ENCODE measurements at regions not wholly inside any gene's neighbourhood (a gene's known extent, or its start where the extent isn't known, plus 50 kb on each side); places are given as distances from the start of the nearest gene placed in this dataset.

GRCh38 chr15:62787401-62787800 lies 255.1 kb upstream of the TPM1 start:
- CTCF ChIA-PET (ENCODE audit: unreplicated experiment) = no interaction called here
- Histone ChIP-seq H3K9me3 (ENCODE audit: low read length) (no peaks in the 10 kb centered on the region), H3K4me3 (ENCODE audit: low read depth, low read length, poor library complexity, severe bottlenecking) (no peak overlapping the region), H3K36me3 (ENCODE audit: insufficient read depth, low read length) (no peaks in the 10 kb centered on the region), H3K79me2 (ENCODE audit: insufficient read depth, low read depth, low read length) (no peaks in the 10 kb centered on the region), H2AFZ (ENCODE audit: low read length) (no peak overlapping the region), H4K20me1 (ENCODE audit: insufficient read depth, low read length) (no peaks in the 10 kb centered on the region), H3K9me2 (ENCODE audit: insufficient read depth, low read length) (no peaks in the 10 kb centered on the region), H3K4me1 (ENCODE audit: insufficient read depth, low read length, poor library complexity, severe bottlenecking) (no peaks in the 10 kb centered on the region), H3K4me2 (ENCODE audit: low read length) (no peak overlapping the region), H3K27ac (ENCODE audit: low read depth, low read length, poor library complexity, severe bottlenecking) (no peak overlapping the region)
- DNase-seq (ENCODE audit: low spot score) = no peak
- POLR2A ChIA-PET = interaction anchor here (0.6 to 0.7 kb wide), 3 partner anchors 594 to 611 kb away, joined by 3 to 5 read pairs (median 3); partner anchors contain the start of gene CA12
- intact Hi-C loops (cut with micrococcal nuclease; ENCODE audit: unreplicated experiment) = no loop called here
- TF ChIP-seq EZH2phosphoT487 (IDR thresholded peaks at IDR 0.05; ENCODE audit: borderline replicate concordance, low read depth, low read length) (no peak), CTCF (conservative IDR thresholded peaks at IDR 0.05; ENCODE audit: low read length) (no peak)
- BruUV-seq (replicated peaks) = no TSS peak

- DNase-seq (ENCODE audit: low spot score) = no peak
- no peak overlapping the region for H3K4me2 ChIP-seq (ENCODE audit: low read length)
- H3K27ac ChIP-seq (ENCODE audit: low read depth, low read length, poor library complexity, severe bottlenecking) = no peak overlapping the region
- no peaks in the 10 kb centered on the region for H3K36me3 ChIP-seq (ENCODE audit: insufficient read depth, low read length)
- ChIA-PET POLR2A (no interaction called here), CTCF (ENCODE audit: unreplicated experiment) (no interaction called here)
- no peaks in the 10 kb centered on the region for H3K9me3 ChIP-seq (ENCODE audit: low read length)
- no peak overlapping the region for H3K4me3 ChIP-seq (ENCODE audit: low read depth, low read length, poor library complexity, severe bottlenecking)
- H2AFZ ChIP-seq (ENCODE audit: low read length) = no peak overlapping the region
- H3K9me2 ChIP-seq (ENCODE audit: insufficient read depth, low read length) = no peaks in the 10 kb centered on the region
- no peaks in the 10 kb centered on the region for H3K79me2 ChIP-seq (ENCODE audit: insufficient read depth, low read depth, low read length)
- intact Hi-C loops (cut with micrococcal nuclease; ENCODE audit: unreplicated experiment) = no loop called here
- BruUV-seq (replicated peaks) = no TSS peak
- TF ChIP-seq EZH2phosphoT487 (IDR thresholded peaks at IDR 0.05; ENCODE audit: borderline replicate concordance, low read depth, low read length) (no peak), CTCF (conservative IDR thresholded peaks at IDR 0.05; ENCODE audit: low read length) (no peak)
- no peaks in the 10 kb centered on the region for H4K20me1 ChIP-seq (ENCODE audit: insufficient read depth, low read length)
- no peaks in the 10 kb centered on the region for H3K4me1 ChIP-seq (ENCODE audit: insufficient read depth, low read length, poor library complexity, severe bottlenecking)
These were observed 254.3 kb upstream of the TPM1 start for GRCh38 chr15:62788224-62788623.

- ChIA-PET POLR2A (interaction anchor here (1.3 kb wide), 1 partner anchor 8 kb away, joined by 3 read pairs; no protein-coding TSS in a partner anchor), CTCF (ENCODE audit: unreplicated experiment) (no interaction called here)
- BruUV-seq (replicated peaks) = no TSS peak
- H4K20me1 ChIP-seq (ENCODE audit: insufficient read depth, low read length) = no peaks in the 10 kb centered on the region
- H3K9me3 ChIP-seq (ENCODE audit: low read length) = no peaks in the 10 kb centered on the region
- DNase-seq (ENCODE audit: low spot score) = no peak
- H3K4me2 ChIP-seq (ENCODE audit: low read length) = no peak overlapping the region
- no peak overlapping the region for H2AFZ ChIP-seq (ENCODE audit: low read length)
- TF ChIP-seq CTCF (conservative IDR thresholded peaks at IDR 0.05; ENCODE audit: low read length) (no peak), EZH2phosphoT487 (IDR thresholded peaks at IDR 0.05; ENCODE audit: borderline replicate concordance, low read depth, low read length) (no peak)
- no peak overlapping the region for H3K4me3 ChIP-seq (ENCODE audit: low read depth, low read length, poor library complexity, severe bottlenecking)
- no peak overlapping the region for H3K27ac ChIP-seq (ENCODE audit: low read depth, low read length, poor library complexity, severe bottlenecking)
- H3K9me2 ChIP-seq (ENCODE audit: insufficient read depth, low read length) = no peaks in the 10 kb centered on the region
- no peaks in the 10 kb centered on the region for H3K79me2 ChIP-seq (ENCODE audit: insufficient read depth, low read depth, low read length)
- H3K4me1 ChIP-seq (ENCODE audit: insufficient read depth, low read length, poor library complexity, severe bottlenecking) = no peaks in the 10 kb centered on the region
- intact Hi-C loops (cut with micrococcal nuclease; ENCODE audit: unreplicated experiment) = no loop called here
- no peaks in the 10 kb centered on the region for H3K36me3 ChIP-seq (ENCODE audit: insufficient read depth, low read length)
These were observed 252.0 kb upstream of the TPM1 start for GRCh38 chr15:62790546-62790945.
